Activated gamma-delta T cell treated with Interleukin-2 at 50 U/mL for 16 hours (primary cell): ENCODE measurements at regions not wholly inside any gene's neighbourhood (a gene's known extent, or its start where the extent isn't known, plus 50 kb on each side); places are given as distances from the start of the nearest gene placed in this dataset.

Experiments
- DNase-seq: peaks from one replicate; pipeline ENCODE4 v3.0.0-alpha.2; 2020

GRCh38 chr3:25056036-25056755, 371.9 kb upstream of the RARB start:
- no peak for DNase-seq

GRCh38 chr3:25056803-25057351, 371.2 kb upstream of the RARB start:
- DNase-seq, result no peak

GRCh38 chr3:25057379-25057778, 370.7 kb upstream of the RARB start:
- DNase-seq, result no peak

- no peak for DNase-seq
Measured at GRCh38 chr3:25064681-25065080, 363.4 kb upstream of the RARB start.

- no peak for DNase-seq
Measured at GRCh38 chr3:25069970-25070369, 358.1 kb upstream of the RARB start.

GRCh38 chr3:25071846-25072245, 356.2 kb upstream of the RARB start:
- DNase-seq, result no peak

- no peak for DNase-seq
Measured at GRCh38 chr3:25073423-25073822, 354.6 kb upstream of the RARB start.

GRCh38 chr3:25074149-25074548, 353.9 kb upstream of the RARB start:
- DNase-seq, result no peak

GRCh38 chr3:25080461-25080860, 347.6 kb upstream of the RARB start:
- no peak for DNase-seq

- no peak for DNase-seq
Measured at GRCh38 chr3:25084016-25084415, 344.0 kb upstream of the RARB start.

- no peak for DNase-seq
Measured at GRCh38 chr3:25086721-25087120, 341.3 kb upstream of the RARB start.

GRCh38 chr3:25088284-25088683, 339.8 kb upstream of the RARB start:
- DNase-seq, result no peak

- DNase-seq, result no peak
Measured at GRCh38 chr3:25090698-25091453, 337.2 kb upstream of the RARB start.

GRCh38 chr3:25091934-25092333, 336.1 kb upstream of the RARB start:
- no peak for DNase-seq

- DNase-seq, result no peak
Measured at GRCh38 chr3:25094932-25095685, 333.0 kb upstream of the RARB start.

- no peak for DNase-seq
Measured at GRCh38 chr3:25096536-25096935, 331.5 kb upstream of the RARB start.

- DNase-seq, result no peak
Measured at GRCh38 chr3:25097023-25097422, 331.0 kb upstream of the RARB start.

- no peak for DNase-seq
Measured at GRCh38 chr3:25099666-25100065, 328.4 kb upstream of the RARB start.

GRCh38 chr3:25103391-25103790, 324.7 kb upstream of the RARB start:
- no peak for DNase-seq

GRCh38 chr3:25107918-25108617, 320.0 kb upstream of the RARB start:
- no peak for DNase-seq

- no peak for DNase-seq
Measured at GRCh38 chr3:25110642-25111041, 317.4 kb upstream of the RARB start.

- no peak for DNase-seq
Measured at GRCh38 chr3:25113891-25114290, 314.2 kb upstream of the RARB start.

GRCh38 chr3:25114532-25114931, 313.5 kb upstream of the RARB start:
- DNase-seq, result no peak
